Liver (tissue), 8 donors: ENCODE measurements at regions not wholly inside any gene's neighbourhood (a gene's known extent, or its start where the extent isn't known, plus 50 kb on each side); places are given as distances from the start of the nearest gene placed in this dataset.

Source experiments
- DNase-seq: peaks from one replicate; pipeline ENCODE4 v3.0.0-alpha.2; 2017; ENCODE audit warnings: low spot score
- H3K27ac ChIP-seq, 2 donors: one replicate each; pipeline ENCODE4 v1.7.0; 2013; ENCODE audit warnings: inconsistent platforms in 2 of 2, low read length in 2 of 2, control low read depth in 1 of 2, low read depth in 1 of 2, mild to moderate bottlenecking in 1 of 2
- H3K27me3 ChIP-seq, 4 donors: one replicate each; pipeline versions ENCODE4 v1.6.1 to v1.7.0; 2013; ENCODE audit warnings: low read length in 3 of 4, inconsistent platforms in 1 of 4, mild to moderate bottlenecking in 1 of 4, moderate library complexity in 1 of 4; ENCODE audit not compliant: control insufficient read depth in 4 of 4, insufficient read depth in 4 of 4
- H3K36me3 ChIP-seq, 4 donors: one replicate each; pipeline versions ENCODE4 v1.6.1 to v1.7.0; 2013; ENCODE audit warnings: low read length in 3 of 4, mild to moderate bottlenecking in 3 of 4, low read depth in 1 of 4, moderate library complexity in 1 of 4; ENCODE audit not compliant: control insufficient read depth in 4 of 4, insufficient read depth in 3 of 4
- H3K4me1 ChIP-seq, 4 donors: one replicate each; pipeline versions ENCODE4 v1.6.1 to v1.7.0; 2013; ENCODE audit warnings: low read length in 3 of 4, mild to moderate bottlenecking in 3 of 4, moderate library complexity in 1 of 4; ENCODE audit not compliant: control insufficient read depth in 4 of 4, insufficient read depth in 4 of 4
- H3K4me3 ChIP-seq, 3 donors: one replicate each; pipeline versions ENCODE4 v1.6.1 to v1.7.0; 2013; ENCODE audit warnings: low read length in 3 of 3, control low read depth in 1 of 3, low read depth in 1 of 3, mild to moderate bottlenecking in 1 of 3
- H3K9ac ChIP-seq, 2 donors: one replicate each; pipeline ENCODE4 v1.7.0; 2013; ENCODE audit warnings: low read length in 2 of 2, mild to moderate bottlenecking in 2 of 2, moderate library complexity in 2 of 2, control low read depth in 1 of 2, low read depth in 1 of 2
- H3K9me3 ChIP-seq, 4 donors: one replicate each; pipeline versions ENCODE4 v1.6.1 to v1.7.0; 2013; ENCODE audit warnings: low read length in 3 of 4; ENCODE audit not compliant: control insufficient read depth in 4 of 4
- ATF3 ChIP-seq: IDR thresholded peaks from 2 replicates; pipeline ENCODE4 v1.6.1; 2016; ENCODE audit warnings: antibody characterized with exemption
- CTCF ChIP-seq: fragments of 150-350 bp; IDR thresholded peaks from 2 replicates; pipeline ENCODE4 v1.5.1; 2017; ENCODE audit warnings: improper control_type of control experiment, low read depth, low read length; ENCODE audit not compliant: missing input control
- EGR1 ChIP-seq, 2 donors: IDR thresholded peaks; 2 replicates each; pipeline ENCODE4 v1.6.1; 2016 to 2018; ENCODE audit warnings: antibody characterized with exemption in 2 of 2, low read depth in 2 of 2
- FOXA1 ChIP-seq: IDR thresholded peaks from 2 replicates; pipeline ENCODE4 v1.6.1; 2016; ENCODE audit warnings: antibody characterized with exemption
- FOXA2 ChIP-seq: IDR thresholded peaks from 2 replicates; pipeline ENCODE4 v1.6.1; 2016; ENCODE audit warnings: antibody characterized with exemption
- GABPA ChIP-seq, 2 donors: IDR thresholded peaks in 1 of 2; conservative IDR thresholded peaks in 1 of 2; 2 replicates each; pipeline ENCODE4 v1.6.1; 2016; ENCODE audit warnings: antibody characterized with exemption in 2 of 2, mild to moderate bottlenecking in 1 of 2, moderate library complexity in 1 of 2
- HNF4A ChIP-seq, 2 donors: conservative IDR thresholded peaks; 2 replicates each; pipeline ENCODE4 v1.6.1; 2016; ENCODE audit warnings: antibody characterized with exemption in 2 of 2, mild to moderate bottlenecking in 2 of 2
- HNF4G ChIP-seq: IDR thresholded peaks from 2 replicates; pipeline ENCODE4 v1.6.1; 2016; ENCODE audit warnings: antibody characterized with exemption
- JUND ChIP-seq, 2 donors: IDR thresholded peaks; 2 replicates each; pipeline ENCODE4 v1.6.1; 2016; ENCODE audit warnings: antibody characterized with exemption in 2 of 2
- MAX ChIP-seq: IDR thresholded peaks from 2 replicates; pipeline ENCODE4 v1.6.1; 2016; ENCODE audit warnings: antibody characterized with exemption
- NR2F2 ChIP-seq: IDR thresholded peaks from 2 replicates; pipeline ENCODE4 v1.6.1; 2016; ENCODE audit warnings: antibody characterized with exemption
- RAD21 ChIP-seq, 2 donors: IDR thresholded peaks; 2 replicates each; pipeline ENCODE4 v1.6.1; 2016; ENCODE audit warnings: antibody characterized with exemption in 2 of 2, mild to moderate bottlenecking in 2 of 2
- REST ChIP-seq: IDR thresholded peaks from 2 replicates; pipeline ENCODE4 v1.6.1; 2016; ENCODE audit warnings: antibody characterized with exemption, mild to moderate bottlenecking
- RXRA ChIP-seq, 2 donors: IDR thresholded peaks; 2 replicates each; pipeline ENCODE4 v1.6.1; 2017 to 2018; ENCODE audit warnings: antibody characterized with exemption in 2 of 2, mild to moderate bottlenecking in 1 of 2
- SP1 ChIP-seq: IDR thresholded peaks from 2 replicates; pipeline ENCODE4 v1.6.1; 2018; ENCODE audit warnings: antibody characterized with exemption, mild to moderate bottlenecking
- TAF1 ChIP-seq: conservative IDR thresholded peaks from 2 replicates; pipeline ENCODE4 v1.6.1; 2016; ENCODE audit warnings: antibody characterized with exemption, mild to moderate bottlenecking
- YY1 ChIP-seq: IDR thresholded peaks from 2 replicates; pipeline ENCODE4 v1.6.1; 2016; ENCODE audit warnings: antibody characterized with exemption, mild to moderate bottlenecking
- ZBTB33 ChIP-seq: IDR thresholded peaks from 2 replicates; pipeline ENCODE4 v1.6.1; 2016; ENCODE audit warnings: antibody characterized with exemption
- WGBS: extraction: QIAGEN DNeasy Blood & Tissue Kit; methylation state at CpG from one replicate; pipeline ENCODE4 v1.1.7; 2013; 5-methylcytosine and 5-hydroxymethylcytosine counted together
- donor health status: healthy.
- donor health status: healthy.
- donor health status: healthy.
- donor health status: healthy.
- donor health status: healthy.

- Histone ChIP-seq H3K27ac (no peak overlapping the region), H3K4me1 (no peaks in the 10 kb centered on the region), H3K36me3 (no peaks in the 10 kb centered on the region), H3K27me3 (no peaks in the 10 kb centered on the region), H3K9ac (no peak overlapping the region), H3K9me3 (peaks cover 0 to 2% (median under 1%) of the 10 kb centered on the region in 4 donors), H3K4me3 (no peak overlapping the region)
- TF ChIP-seq ATF3 = no peak
- no peak for TF ChIP-seq RXRA (IDR thresholded peaks at IDR 0.05)
- DNase-seq = no peak
- WGBS = 43% methylated on average over 3 of the region's 3 CpGs
Observed at GRCh38 chr16:7861891-7862582, 529.4 kb downstream of the RBFOX1 start.

GRCh38 chr16:7853197-7853596, 520.6 kb downstream of the RBFOX1 start:
- H3K4me3 ChIP-seq = no peak overlapping the region
- no peaks in the 10 kb centered on the region for H3K27me3 ChIP-seq
- H3K9me3 ChIP-seq = no peaks in the 10 kb centered on the region
- no peaks in the 10 kb centered on the region for H3K36me3 ChIP-seq
- H3K9ac ChIP-seq = no peak overlapping the region
- H3K27ac ChIP-seq = no peak overlapping the region
- 46% methylated on average over 3 of the region's 3 CpGs for WGBS
- no peaks in the 10 kb centered on the region for H3K4me1 ChIP-seq
- no peak for DNase-seq
- TF ChIP-seq YY1 (no peak), HNF4G (no peak), NR2F2 (no peak), TAF1 (no peak), RAD21 (IDR thresholded peaks at IDR 0.05) (no peak), ATF3 (no peak), FOXA2 (no peak), HNF4A (conservative IDR thresholded peaks at IDR 0.05) (no peak), SP1 (no peak), EGR1 (IDR thresholded peaks at IDR 0.05; ENCODE audit: low read depth in 2 of 2) (no peak), FOXA1 (no peak), ZBTB33 (no peak), MAX (no peak), RXRA (IDR thresholded peaks at IDR 0.05) (no peak), CTCF (no peak), JUND (IDR thresholded peaks at IDR 0.05) (no peak), REST (no peak), GABPA (IDR thresholded peaks at IDR 0.05 in 1 of 2, conservative IDR thresholded peaks at IDR 0.05 in 1 of 2) (no peak)
